ENCODE measurements at regions not wholly inside any gene's neighbourhood (a gene's known extent, or its start where the extent isn't known, plus 50 kb on each side); places are given as distances from the start of the nearest gene placed in this dataset.

GRCh38 chr13:76439546-76439945 lies 446.7 kb downstream of the KCTD12 start:
- no peak for TF ChIP-seq CTCF (IDR thresholded peaks at IDR 0.05; ENCODE audit: borderline replicate concordance, control extremely low read depth, extremely low read depth, insufficient read depth, missing control alignments)
- in situ Hi-C loops (cut with MboI; ENCODE audit: low sequenced_read_pairs, unreplicated experiment), result no loop called here
- no peak for DNase-seq (ENCODE audit: low spot score)

- no peak for DNase-seq (ENCODE audit: low spot score)
- in situ Hi-C loops (cut with MboI; ENCODE audit: low sequenced_read_pairs, unreplicated experiment), result no loop called here
- TF ChIP-seq CTCF (IDR thresholded peaks at IDR 0.05; ENCODE audit: borderline replicate concordance, control extremely low read depth, extremely low read depth, insufficient read depth, missing control alignments), result no peak
Measured at GRCh38 chr13:76438050-76438449, 448.2 kb downstream of the KCTD12 start.

- no peak for TF ChIP-seq CTCF (IDR thresholded peaks at IDR 0.05; ENCODE audit: borderline replicate concordance, control extremely low read depth, extremely low read depth, insufficient read depth, missing control alignments)
- no peak for DNase-seq (ENCODE audit: low spot score)
- in situ Hi-C loops (cut with MboI; ENCODE audit: low sequenced_read_pairs, unreplicated experiment), result no loop called here
Measured at GRCh38 chr13:76425935-76426334, 460.3 kb downstream of the KCTD12 start.

GRCh38 chr13:76421011-76421410 lies 465.2 kb downstream of the KCTD12 start:
- TF ChIP-seq CTCF (IDR thresholded peaks at IDR 0.05; ENCODE audit: borderline replicate concordance, control extremely low read depth, extremely low read depth, insufficient read depth, missing control alignments), result no peak
- DNase-seq (ENCODE audit: low spot score), result no peak
- in situ Hi-C loops (cut with MboI; ENCODE audit: low sequenced_read_pairs, unreplicated experiment), result no loop called here

- in situ Hi-C loops (cut with MboI; ENCODE audit: low sequenced_read_pairs, unreplicated experiment), result no loop called here
- TF ChIP-seq CTCF (IDR thresholded peaks at IDR 0.05; ENCODE audit: borderline replicate concordance, control extremely low read depth, extremely low read depth, insufficient read depth, missing control alignments), result no peak
- DNase-seq (ENCODE audit: low spot score), result no peak
Measured at GRCh38 chr13:76418404-76418803, 467.8 kb downstream of the KCTD12 start.

GRCh38 chr13:76414320-76414719 lies 471.9 kb downstream of the KCTD12 start:
- in situ Hi-C loops (cut with MboI; ENCODE audit: low sequenced_read_pairs, unreplicated experiment), result no loop called here
- DNase-seq (ENCODE audit: low spot score), result no peak
- no peak for TF ChIP-seq CTCF (IDR thresholded peaks at IDR 0.05; ENCODE audit: borderline replicate concordance, control extremely low read depth, extremely low read depth, insufficient read depth, missing control alignments)

GRCh38 chr13:76406243-76406642 lies 480.0 kb downstream of the KCTD12 start:
- DNase-seq (ENCODE audit: low spot score), result no peak
- in situ Hi-C loops (cut with MboI; ENCODE audit: low sequenced_read_pairs, unreplicated experiment), result no loop called here
- TF ChIP-seq CTCF (IDR thresholded peaks at IDR 0.05; ENCODE audit: borderline replicate concordance, control extremely low read depth, extremely low read depth, insufficient read depth, missing control alignments), result no peak

Measured in GM13976 (cell line).